Hepatocyte (in vitro differentiated cells): ENCODE measurements at regions not wholly inside any gene's neighbourhood (a gene's known extent, or its start where the extent isn't known, plus 50 kb on each side); places are given as distances from the start of the nearest gene placed in this dataset.

Experiments
- DNase-seq: peaks from one replicate; pipeline ENCODE4 v3.0.0-alpha.2; 2016; ENCODE audit warnings: low spot score
- H2AFZ ChIP-seq: fragments of 200-600 bp; sonication (generic); 2 replicates; pipeline ENCODE4 v1.6.0; 2016; ENCODE audit warnings: antibody characterized with exemption, mild to moderate bottlenecking
- H3K27ac ChIP-seq: fragments of 200-600 bp; sonication (generic); 2 replicates; pipeline ENCODE4 v1.5.1; 2016; ENCODE audit warnings: mild to moderate bottlenecking
- H3K27me3 ChIP-seq: fragments of 200-600 bp; sonication (generic); 2 replicates; pipeline ENCODE4 v1.6.1; 2016
- H3K36me3 ChIP-seq: fragments of 200-600 bp; sonication (generic); replicated peaks from 2 replicates; pipeline ENCODE4 v1.5.1; 2016; ENCODE audit warnings: low read depth; ENCODE audit not compliant: insufficient read depth
- H3K4me1 ChIP-seq: fragments of 200-600 bp; sonication (generic); 2 replicates; pipeline ENCODE4 v1.5.1; 2016; ENCODE audit warnings: mild to moderate bottlenecking, moderate library complexity; ENCODE audit not compliant: insufficient read depth
- H3K4me2 ChIP-seq: fragments of 200-600 bp; sonication (generic); 2 replicates; pipeline ENCODE4 v1.6.0; 2016
- H3K4me3 ChIP-seq: fragments of 200-600 bp; sonication (generic); 2 replicates; pipeline ENCODE4 v1.5.1; 2016; ENCODE audit warnings: mild to moderate bottlenecking
- H3K79me2 ChIP-seq: fragments of 200-600 bp; sonication (generic); 2 replicates; pipeline ENCODE4 v1.6.0; 2017; ENCODE audit warnings: mild to moderate bottlenecking
- H3K9me2 ChIP-seq: fragments of 200-600 bp; sonication (generic); replicated peaks from 2 replicates; pipeline ENCODE4 v1.6.0; 2017; ENCODE audit warnings: mild to moderate bottlenecking; ENCODE audit not compliant: insufficient read depth
- H3K9me3 ChIP-seq: fragments of 200-600 bp; sonication (generic); 2 replicates; pipeline ENCODE4 v1.5.1; 2016; ENCODE audit warnings: low read depth, mild to moderate bottlenecking
- H4K20me1 ChIP-seq: fragments of 200-600 bp; sonication (generic); 2 replicates; pipeline ENCODE4 v1.6.0; 2016; ENCODE audit warnings: mild to moderate bottlenecking; ENCODE audit not compliant: insufficient read depth, poor library complexity, severe bottlenecking
- CTCF ChIP-seq: fragments of 200-600 bp; sonication (generic); IDR thresholded peaks from 2 replicates; pipeline ENCODE4 v1.5.1; 2016; ENCODE audit warnings: antibody characterized with exemption, mild to moderate bottlenecking; ENCODE audit not compliant: poor library complexity
- EZH2 ChIP-seq: fragments of 200-600 bp; sonication (generic); IDR thresholded peaks from 2 replicates; pipeline ENCODE4 v1.6.1; 2016; ENCODE audit warnings: antibody characterized with exemption, mild to moderate bottlenecking, borderline replicate concordance
- EZH2phosphoT487 ChIP-seq: fragments of 200-600 bp; sonication (generic); IDR thresholded peaks from one replicate; pipeline ENCODE4 v1.6.1; 2018; ENCODE audit warnings: antibody characterized with exemption, mild to moderate bottlenecking, low read depth, moderate library complexity; ENCODE audit not compliant: unreplicated experiment, severe bottlenecking
- WGBS: methylation state at CpG from one replicate; pipeline ENCODE4 v1.1.6; 2016; ENCODE audit warnings: low lambda C conversion rate; ENCODE audit errors: missing lambda C conversion rate; 5-methylcytosine and 5-hydroxymethylcytosine counted together

GRCh38 chr4:18572481-18572880 lies 550.9 kb upstream of the LCORL start:
- Histone ChIP-seq H4K20me1 (no peaks in the 10 kb centered on the region), H3K79me2 (no peaks in the 10 kb centered on the region), H3K4me1 (no peaks in the 10 kb centered on the region), H2AFZ (no peak overlapping the region), H3K27ac (no peak overlapping the region), H3K9me2 (no peaks in the 10 kb centered on the region), H3K27me3 (peaks cover 3% of the 10 kb centered on the region), H3K4me3 (no peak overlapping the region), H3K36me3 (no peaks in the 10 kb centered on the region), H3K4me2 (no peak overlapping the region), H3K9me3 (no peaks in the 10 kb centered on the region)
- WGBS = 45% methylated on average over 1 of the region's 1 CpG
- TF ChIP-seq EZH2phosphoT487 (no peak), EZH2 (no peak), CTCF (no peak)
- peak; percentile 6 for DNase-seq

- Histone ChIP-seq H3K36me3 (no peaks in the 10 kb centered on the region), H3K27me3 (no peaks in the 10 kb centered on the region), H3K4me2 (no peak overlapping the region), H3K79me2 (no peaks in the 10 kb centered on the region), H3K9me2 (no peaks in the 10 kb centered on the region), H4K20me1 (no peaks in the 10 kb centered on the region), H3K4me1 (no peaks in the 10 kb centered on the region), H3K9me3 (no peaks in the 10 kb centered on the region), H2AFZ (no peak overlapping the region), H3K4me3 (no peak overlapping the region), H3K27ac (no peak overlapping the region)
- WGBS = 64% methylated on average over 2 of the region's 2 CpGs
- DNase-seq = no peak
- TF ChIP-seq EZH2 = no peak
- no peak for TF ChIP-seq EZH2phosphoT487
- TF ChIP-seq CTCF = no peak
Measured at GRCh38 chr4:18571301-18571761, 549.8 kb upstream of the LCORL start.

GRCh38 chr4:18570370-18570769 lies 548.8 kb upstream of the LCORL start:
- no peaks in the 10 kb centered on the region for H3K9me2 ChIP-seq
- 89% methylated on average over 3 of the region's 3 CpGs for WGBS
- no peak for TF ChIP-seq EZH2
- TF ChIP-seq EZH2phosphoT487 = no peak
- no peak for TF ChIP-seq CTCF

GRCh38 chr4:18568600-18568999 lies 547.0 kb upstream of the LCORL start:
- Histone ChIP-seq H4K20me1 (no peaks in the 10 kb centered on the region), H3K9me2 (no peaks in the 10 kb centered on the region), H3K4me3 (no peak overlapping the region), H3K79me2 (no peaks in the 10 kb centered on the region), H2AFZ (no peak overlapping the region), H3K4me2 (no peak overlapping the region), H3K27ac (no peak overlapping the region), H3K9me3 (no peaks in the 10 kb centered on the region), H3K36me3 (no peaks in the 10 kb centered on the region), H3K4me1 (no peaks in the 10 kb centered on the region), H3K27me3 (no peaks in the 10 kb centered on the region)
- DNase-seq = peak; percentile 28
- TF ChIP-seq CTCF = peak; percentile 47
- TF ChIP-seq EZH2phosphoT487 = no peak
- 58% methylated on average over 2 of the region's 2 CpGs for WGBS

More at GRCh38 chr4:18570370-18570769, 548.8 kb upstream of the LCORL start:
- no peaks in the 10 kb centered on the region for H3K36me3 ChIP-seq
- H2AFZ ChIP-seq = no peak overlapping the region
- no peaks in the 10 kb centered on the region for H3K79me2 ChIP-seq
- no peak overlapping the region for H3K4me3 ChIP-seq
- no peaks in the 10 kb centered on the region for H3K9me3 ChIP-seq
- no peaks in the 10 kb centered on the region for H3K27me3 ChIP-seq
- no peaks in the 10 kb centered on the region for H3K4me1 ChIP-seq
- H3K4me2 ChIP-seq = no peak overlapping the region
- DNase-seq = no peak
- no peak overlapping the region for H3K27ac ChIP-seq
- no peaks in the 10 kb centered on the region for H4K20me1 ChIP-seq
